OCI-LY1 (cell line): ENCODE measurements at regions not wholly inside any gene's neighbourhood (a gene's known extent, or its start where the extent isn't known, plus 50 kb on each side); places are given as distances from the start of the nearest gene placed in this dataset.
"Not testable (repeated sequence)": the region's sequence is repeated elsewhere in the genome, so short reads cannot be mapped to it uniquely, and the experiment has no call there.

Experiments
- H2AFZ ChIP-seq: fragments of 200-600 bp; sonication (generic), shearing (Covaris generic); 2 replicates; pipeline ENCODE4 v1.6.0; 2014; ENCODE audit warnings: antibody characterized with exemption, mild to moderate bottlenecking, low read length
- H3F3A ChIP-seq: fragments of 200-600 bp; sonication (generic), shearing (Covaris generic); 2 replicates; pipeline ENCODE4 v1.6.0; 2014; ENCODE audit warnings: mild to moderate bottlenecking, antibody characterized with exemption, low read length, moderate library complexity; ENCODE audit not compliant: insufficient read depth
- H3K27ac ChIP-seq: fragments of 200-600 bp; sonication (generic); 2 replicates; pipeline ENCODE4 v1.5.1; 2014; ENCODE audit warnings: low read length, mixed run types, mild to moderate bottlenecking, low read depth; ENCODE audit not compliant: poor library complexity, severe bottlenecking
- H3K27me3 ChIP-seq: fragments of 200-600 bp; sonication (generic); 2 replicates; pipeline ENCODE4 v1.6.0; 2014; ENCODE audit warnings: antibody characterized with exemption, mild to moderate bottlenecking, low read length, moderate library complexity; ENCODE audit not compliant: insufficient read depth
- H3K36me3 ChIP-seq: fragments of 200-600 bp; sonication (generic); 2 replicates; pipeline ENCODE4 v1.6.1; 2014; ENCODE audit warnings: mild to moderate bottlenecking, antibody characterized with exemption, low read length, moderate library complexity, mixed read lengths; ENCODE audit not compliant: insufficient read depth
- H3K4me1 ChIP-seq: fragments of 200-600 bp; sonication (generic); 2 replicates; pipeline ENCODE4 v1.5.1; 2014; ENCODE audit warnings: mild to moderate bottlenecking, low read length, moderate library complexity; ENCODE audit not compliant: insufficient read depth, severe bottlenecking
- H3K4me2 ChIP-seq: fragments of 200-600 bp; sonication (generic), shearing (Covaris generic); 2 replicates; pipeline ENCODE4 v1.6.1; 2014; ENCODE audit warnings: low read length
- H3K4me3 ChIP-seq: fragments of 200-600 bp; sonication (generic); 2 replicates; pipeline ENCODE4 v1.5.1; 2014; ENCODE audit warnings: low read length, low read depth, mild to moderate bottlenecking, mixed read lengths; ENCODE audit not compliant: poor library complexity, severe bottlenecking
- H3K79me2 ChIP-seq: fragments of 200-600 bp; shearing (Covaris generic); 2 replicates; pipeline ENCODE4 v1.6.1; 2016; ENCODE audit warnings: mixed run types, low read length, mixed read lengths; ENCODE audit not compliant: insufficient read depth
- H3K9ac ChIP-seq: fragments of 200-600 bp; sonication (generic), shearing (Covaris generic); 2 replicates; pipeline ENCODE4 v1.6.1; 2014; ENCODE audit warnings: mild to moderate bottlenecking, low read length, mixed read lengths
- H3K9me2 ChIP-seq: fragments of 200-600 bp; sonication (generic), shearing (Covaris generic); 2 replicates; pipeline ENCODE4 v1.6.1; 2014; ENCODE audit warnings: low read depth, mild to moderate bottlenecking, low read length, mixed read lengths
- H3K9me3 ChIP-seq: fragments of 200-600 bp; shearing (Covaris generic); 2 replicates; pipeline ENCODE4 v1.6.1; 2014; ENCODE audit warnings: low read length, mixed read lengths
- H4K20me1 ChIP-seq: fragments of 200-600 bp; sonication (generic), shearing (Covaris generic); 2 replicates; pipeline ENCODE4 v1.6.0; 2016; ENCODE audit warnings: mild to moderate bottlenecking, low read length; ENCODE audit not compliant: insufficient read depth
- CTCF ChIP-seq: fragments of 200-600 bp; sonication (generic), shearing (Covaris generic); IDR thresholded peaks from 2 replicates; pipeline ENCODE4 v1.5.1; 2017; ENCODE audit warnings: mild to moderate bottlenecking, antibody characterized with exemption, low read length, moderate library complexity, mixed read lengths
- EZH2 ChIP-seq: fragments of 200-600 bp; sonication (generic), shearing (Covaris generic); IDR thresholded peaks from 2 replicates; pipeline ENCODE4 v1.8.0; 2017; ENCODE audit warnings: borderline replicate concordance, mixed run types, mild to moderate bottlenecking, antibody characterized with exemption, low read length, moderate library complexity, mixed read lengths

- Histone ChIP-seq H3K36me3 (no peaks in the 10 kb centered on the region), H3F3A (no peaks in the 10 kb centered on the region), H3K27ac (no peak overlapping the region), H3K9me3 (no peaks in the 10 kb centered on the region), H3K9ac (no peak overlapping the region), H3K4me2 (no peak overlapping the region), H3K79me2 (no peaks in the 10 kb centered on the region), H2AFZ (no peak overlapping the region), H3K4me1 (no peaks in the 10 kb centered on the region), H3K4me3 (no peak overlapping the region), H3K27me3 (no peaks in the 10 kb centered on the region), H4K20me1 (no peaks in the 10 kb centered on the region), H3K9me2 (no peaks in the 10 kb centered on the region)
- TF ChIP-seq EZH2 (no peak), CTCF (no peak)
Observed at GRCh38 chr3:110624576-110624975, 447.0 kb upstream of the NECTIN3 start.

- no peak overlapping the region for H2AFZ ChIP-seq
Observed at GRCh38 chr3:110625201-110625747, 446.3 kb upstream of the NECTIN3 start.

GRCh38 chr3:110626652-110627111 lies 444.9 kb upstream of the NECTIN3 start:
- not testable (repeated sequence) for H3F3A ChIP-seq, H3K27me3 ChIP-seq, H3K9me2 ChIP-seq, H4K20me1 ChIP-seq, H3K36me3 ChIP-seq, H3K79me2 ChIP-seq, H3K4me3 ChIP-seq, H3K9ac ChIP-seq, H3K9me3 ChIP-seq, H3K4me2 ChIP-seq, H3K27ac ChIP-seq, H3K4me1 ChIP-seq, H2AFZ ChIP-seq

More at GRCh38 chr3:110625201-110625747, 446.3 kb upstream of the NECTIN3 start:
- H3K9ac ChIP-seq = no peak overlapping the region
- no peaks in the 10 kb centered on the region for H3K9me2 ChIP-seq
- H3K27ac ChIP-seq = no peak overlapping the region
- no peaks in the 10 kb centered on the region for H3K36me3 ChIP-seq
- H3F3A ChIP-seq = no peaks in the 10 kb centered on the region
- H3K27me3 ChIP-seq = no peaks in the 10 kb centered on the region
- no peaks in the 10 kb centered on the region for H3K4me1 ChIP-seq
- no peaks in the 10 kb centered on the region for H3K79me2 ChIP-seq
- no peak overlapping the region for H3K4me2 ChIP-seq
- H3K9me3 ChIP-seq = no peaks in the 10 kb centered on the region
- TF ChIP-seq CTCF = no peak
- TF ChIP-seq EZH2 = no peak
- H3K4me3 ChIP-seq = no peak overlapping the region
- no peaks in the 10 kb centered on the region for H4K20me1 ChIP-seq

GRCh38 chr3:110628650-110629301 lies 442.8 kb upstream of the NECTIN3 start:
- no peaks in the 10 kb centered on the region for H3K36me3 ChIP-seq
- no peaks in the 10 kb centered on the region for H3F3A ChIP-seq
- no peaks in the 10 kb centered on the region for H3K79me2 ChIP-seq
- no peak overlapping the region for H3K27ac ChIP-seq
- no peak overlapping the region for H2AFZ ChIP-seq
- no peaks in the 10 kb centered on the region for H3K27me3 ChIP-seq
- H3K4me2 ChIP-seq = no peak overlapping the region
- H3K9ac ChIP-seq = no peak overlapping the region
- no peaks in the 10 kb centered on the region for H3K4me1 ChIP-seq
- TF ChIP-seq EZH2 (no peak), CTCF (no peak)
- H3K9me2 ChIP-seq = no peaks in the 10 kb centered on the region
- no peaks in the 10 kb centered on the region for H4K20me1 ChIP-seq
- no peak overlapping the region for H3K4me3 ChIP-seq
- H3K9me3 ChIP-seq = no peaks in the 10 kb centered on the region
